A673 (cell line): ENCODE measurements at regions not wholly inside any gene's neighbourhood (a gene's known extent, or its start where the extent isn't known, plus 50 kb on each side); places are given as distances from the start of the nearest gene placed in this dataset.

Experiments used
- EZH2 ChIP-seq: fragments of 200-600 bp; sonication (generic); IDR thresholded peaks from 2 replicates; pipeline ENCODE4 v1.6.1; 2017; ENCODE audit warnings: borderline replicate concordance, low read depth, mild to moderate bottlenecking, mixed read lengths, antibody characterized with exemption, low read length; ENCODE audit not compliant: poor library complexity, severe bottlenecking
- TF ChIP-seq, protein P1 (sequence below): fragments of 300-800, 200-600 bp; sonication (generic); conservative IDR thresholded peaks from 2 replicates; pipeline ENCODE4 v1.5.1; 2017; ENCODE audit warnings: low read depth, mild to moderate bottlenecking, antibody characterized with exemption, low read length, moderate library complexity, mixed read lengths

- TF ChIP-seq, protein P1, sequence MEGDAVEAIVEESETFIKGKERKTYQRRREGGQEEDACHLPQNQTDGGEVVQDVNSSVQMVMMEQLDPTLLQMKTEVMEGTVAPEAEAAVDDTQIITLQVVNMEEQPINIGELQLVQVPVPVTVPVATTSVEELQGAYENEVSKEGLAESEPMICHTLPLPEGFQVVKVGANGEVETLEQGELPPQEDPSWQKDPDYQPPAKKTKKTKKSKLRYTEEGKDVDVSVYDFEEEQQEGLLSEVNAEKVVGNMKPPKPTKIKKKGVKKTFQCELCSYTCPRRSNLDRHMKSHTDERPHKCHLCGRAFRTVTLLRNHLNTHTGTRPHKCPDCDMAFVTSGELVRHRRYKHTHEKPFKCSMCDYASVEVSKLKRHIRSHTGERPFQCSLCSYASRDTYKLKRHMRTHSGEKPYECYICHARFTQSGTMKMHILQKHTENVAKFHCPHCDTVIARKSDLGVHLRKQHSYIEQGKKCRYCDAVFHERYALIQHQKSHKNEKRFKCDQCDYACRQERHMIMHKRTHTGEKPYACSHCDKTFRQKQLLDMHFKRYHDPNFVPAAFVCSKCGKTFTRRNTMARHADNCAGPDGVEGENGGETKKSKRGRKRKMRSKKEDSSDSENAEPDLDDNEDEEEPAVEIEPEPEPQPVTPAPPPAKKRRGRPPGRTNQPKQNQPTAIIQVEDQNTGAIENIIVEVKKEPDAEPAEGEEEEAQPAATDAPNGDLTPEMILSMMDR: no peak
- no peak for TF ChIP-seq EZH2
Measured at GRCh38 chr22:44395118-44396005, 82.6 kb upstream of the SHISAL1 start.
